ENCODE measurements at regions not wholly inside any gene's neighbourhood (a gene's known extent, or its start where the extent isn't known, plus 50 kb on each side); places are given as distances from the start of the nearest gene placed in this dataset.
"Not testable (repeated sequence)": the region's sequence is repeated elsewhere in the genome, so short reads cannot be mapped to it uniquely, and the experiment has no call there.

DNA sequence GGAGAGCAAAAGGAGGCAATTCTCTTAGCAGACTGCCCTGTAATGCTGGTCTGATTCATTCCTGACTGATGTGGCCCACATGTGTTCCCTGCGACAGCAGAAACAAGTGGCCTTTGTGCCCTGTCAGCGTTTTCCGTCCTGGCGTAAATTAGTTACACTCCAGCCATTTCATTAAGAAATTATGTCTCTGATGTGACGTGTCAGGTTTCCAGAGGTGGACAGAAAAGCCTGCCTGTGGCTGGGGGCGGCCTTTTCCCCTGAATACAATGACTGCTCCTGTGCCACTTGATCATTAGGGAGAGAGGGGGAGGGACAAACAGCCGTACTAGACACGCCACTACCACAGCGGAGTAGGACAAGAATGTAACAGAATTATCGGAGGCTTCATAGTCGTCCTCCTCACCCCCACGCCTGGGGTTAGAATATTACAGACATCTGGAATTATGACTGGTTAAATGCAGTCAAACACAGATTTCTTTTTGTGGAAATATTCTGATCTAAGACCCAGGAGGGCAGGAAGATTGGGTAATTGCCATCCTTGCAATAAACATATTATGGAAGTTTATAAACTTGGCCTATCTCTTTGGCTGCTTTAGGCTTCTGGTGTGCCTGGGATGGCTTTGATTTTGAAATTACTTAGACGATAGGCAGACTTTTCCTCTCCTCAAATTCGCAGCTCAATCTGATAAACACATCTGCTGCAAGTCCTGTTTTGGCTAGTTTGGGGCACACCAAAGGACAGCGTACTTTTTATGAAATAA, 146.2 kb upstream of the BCOR start:
- DNase-seq (ENCODE audit: low read depth) = no peak

DNA sequence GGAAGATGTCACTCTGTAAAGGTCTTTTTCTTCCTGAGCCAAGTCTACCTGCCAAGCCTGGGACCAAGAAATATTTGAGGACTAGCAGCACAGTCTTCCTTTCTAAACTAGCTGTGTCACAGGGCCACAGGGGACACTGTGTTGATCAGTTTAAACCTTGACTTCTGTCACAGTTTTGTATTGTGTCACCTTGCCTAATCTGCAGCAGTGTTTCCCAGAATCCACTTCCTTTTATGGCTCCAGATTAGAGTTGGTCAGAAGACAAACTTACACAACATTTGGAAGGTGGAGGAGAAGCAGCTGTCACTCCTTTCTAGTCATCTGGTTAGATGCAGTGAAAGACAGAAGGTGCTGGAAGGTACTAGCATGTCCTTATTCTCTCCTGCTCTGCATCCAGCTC, 143.1 kb upstream of the BCOR start:
- DNase-seq (ENCODE audit: low read depth) = no peak

GRCh38 chrX:40237731-40238178, 140.0 kb upstream of the BCOR start:
- no peak for DNase-seq (ENCODE audit: low read depth)

GRCh38 chrX:40230646-40231045, 132.9 kb upstream of the BCOR start:
- no peak for DNase-seq (ENCODE audit: low read depth)

DNA sequence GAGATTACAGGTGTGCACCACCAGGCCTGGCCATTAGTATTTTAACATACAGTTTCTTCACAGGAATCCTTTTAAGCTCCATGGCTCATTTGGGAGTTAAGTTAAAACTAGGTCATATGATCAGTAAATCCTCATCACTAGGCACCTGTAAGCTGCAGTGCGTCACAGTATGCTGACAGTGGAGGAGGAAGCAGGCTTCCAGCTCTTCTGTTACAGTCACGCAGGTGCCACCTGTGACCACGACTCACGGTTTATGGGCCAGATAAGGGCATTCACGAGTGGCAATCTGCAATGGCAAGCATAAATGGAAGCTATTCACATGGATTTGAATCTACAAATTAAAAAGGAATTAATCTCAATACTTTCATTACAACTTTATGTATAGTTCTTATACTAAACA, 129.4 kb upstream of the BCOR start:
- DNase-seq (ENCODE audit: low read depth) = no peak

GRCh38 chrX:40224658-40225057, 126.9 kb upstream of the BCOR start:
- DNase-seq (ENCODE audit: low read depth) = no peak

- DNase-seq (ENCODE audit: low read depth) = not testable (repeated sequence)
Measured at GRCh38 chrX:40222612-40223011, 124.9 kb upstream of the BCOR start.

- DNase-seq (ENCODE audit: low read depth) = no peak
Measured at GRCh38 chrX:40213092-40213491, 115.3 kb upstream of the BCOR start.

DNA sequence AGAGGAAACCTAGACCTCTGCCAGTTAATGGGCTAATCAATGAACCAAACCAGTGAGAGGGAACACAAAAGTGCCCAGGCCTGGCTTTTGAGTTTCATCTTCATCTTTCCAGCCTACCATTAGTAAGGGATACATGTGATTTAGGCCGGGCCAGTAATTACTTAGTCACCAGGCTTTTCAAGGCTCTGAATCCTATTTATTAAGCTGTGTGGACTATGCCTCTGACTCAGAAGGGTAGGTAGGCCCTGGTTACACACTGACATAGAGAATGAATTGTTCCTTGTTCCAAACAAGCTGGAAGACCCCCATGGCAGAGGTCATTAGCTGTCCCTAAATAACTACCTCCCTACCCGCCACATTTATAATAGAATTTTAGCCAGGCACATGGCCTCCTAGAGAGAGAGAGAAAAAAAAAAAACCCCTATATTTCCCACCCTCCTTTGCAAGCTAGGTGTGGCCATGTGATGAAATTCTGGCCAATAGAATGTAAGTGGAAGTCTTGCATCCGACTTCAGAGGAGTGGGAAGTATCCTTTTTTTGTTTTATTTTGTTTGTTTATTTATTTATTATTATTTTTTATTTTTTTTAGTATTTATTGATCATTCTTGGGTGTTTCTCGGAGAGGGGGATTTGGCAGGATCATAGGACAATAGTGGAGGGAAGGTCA, 112.3 kb upstream of the BCOR start:
- DNase-seq (ENCODE audit: low read depth) = no peak

DNA sequence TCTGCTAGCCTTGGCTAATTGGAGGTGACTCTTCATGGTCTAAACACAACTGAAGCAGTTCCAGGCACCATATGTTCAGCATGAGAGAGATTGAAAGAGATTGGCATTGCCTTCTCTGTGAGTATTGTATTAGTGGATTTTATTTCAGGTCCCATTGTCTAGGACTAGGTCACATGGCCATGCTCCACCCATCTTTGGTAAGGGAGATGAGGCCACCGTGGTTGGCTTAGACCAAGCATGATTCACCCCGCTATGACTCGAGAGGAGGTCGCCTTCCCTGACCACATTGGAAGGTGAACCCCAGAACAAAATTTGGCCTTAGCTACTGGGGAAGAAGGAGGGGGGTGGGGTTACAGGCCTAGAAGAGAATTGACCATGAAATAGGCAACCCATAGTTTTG, 109.9 kb upstream of the BCOR start:
- DNase-seq (ENCODE audit: low read depth) = no peak

DNA sequence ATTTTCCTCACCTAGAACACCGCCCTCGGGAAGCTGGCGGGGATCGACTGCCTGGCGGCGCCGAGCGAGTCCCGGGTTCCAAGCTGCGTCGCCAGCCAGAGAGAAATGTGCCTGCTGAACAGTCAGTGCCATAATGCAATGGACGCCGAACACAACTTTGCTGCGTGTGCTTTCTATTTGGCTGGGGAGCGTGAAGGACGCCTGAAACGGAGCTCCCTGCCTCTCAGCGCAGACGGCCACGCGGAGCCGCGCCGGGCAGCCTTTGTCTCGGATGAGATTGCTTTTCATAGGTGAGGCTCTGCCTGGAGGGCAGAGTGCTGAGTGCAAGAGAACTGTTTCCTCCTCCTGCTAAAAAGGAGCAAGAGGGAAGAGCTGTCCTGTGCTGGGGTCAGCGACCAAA, 107.7 kb upstream of the BCOR start:
- no peak for DNase-seq (ENCODE audit: low read depth)

DNA sequence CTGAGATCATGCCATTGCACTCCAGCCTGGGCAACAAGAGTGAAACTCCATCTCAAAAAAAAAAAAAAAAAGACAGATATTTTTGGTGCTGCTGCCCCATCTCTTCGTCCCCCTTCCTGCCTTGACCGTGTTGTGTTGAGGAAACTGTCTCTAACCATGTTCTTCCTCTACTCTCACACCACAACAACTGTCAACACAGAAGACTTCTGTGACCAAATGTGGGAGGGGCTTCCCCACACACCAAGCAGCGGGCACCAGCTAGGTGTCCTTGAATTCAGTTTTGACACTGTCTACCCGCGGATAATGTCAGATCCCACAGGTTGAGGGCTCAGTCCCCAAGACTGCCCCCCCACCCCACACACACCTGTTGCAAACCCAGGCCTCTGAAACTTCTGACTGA, 104.7 kb upstream of the BCOR start:
- DNase-seq (ENCODE audit: low read depth) = no peak

DNA sequence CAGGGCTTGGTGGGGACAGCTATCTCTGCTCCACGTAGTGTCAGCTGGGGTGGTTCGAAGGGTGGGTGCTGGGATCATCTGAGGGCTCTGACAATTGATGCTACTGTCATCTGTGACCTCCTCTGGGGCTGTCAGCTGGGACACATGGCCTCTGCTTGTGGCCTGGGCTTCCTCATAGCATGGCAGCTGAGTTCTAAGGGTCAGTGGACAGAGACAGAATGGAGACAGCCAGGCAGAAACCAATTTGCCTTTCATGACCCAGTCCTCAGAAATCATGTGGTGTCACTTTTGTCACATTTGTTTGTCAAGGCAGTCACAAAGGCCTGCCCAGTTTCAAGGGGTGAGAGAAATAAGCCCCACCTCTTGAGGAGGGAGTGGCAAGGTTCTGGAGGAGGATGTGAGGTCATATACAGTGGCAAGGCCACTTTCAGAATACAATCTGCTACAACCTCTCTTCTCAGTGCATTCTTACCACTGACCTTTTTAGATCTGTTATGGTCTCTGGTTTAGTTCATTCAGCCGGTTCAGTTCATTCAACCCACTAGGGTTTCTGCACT, 103.6 kb upstream of the BCOR start:
- DNase-seq (ENCODE audit: low read depth) = no peak

GRCh38 chrX:40199704-40200103, 101.9 kb upstream of the BCOR start:
- DNase-seq (ENCODE audit: low read depth) = no peak

GRCh38 chrX:40197071-40197470, 99.3 kb upstream of the BCOR start:
- DNase-seq (ENCODE audit: low read depth) = no peak

DNA sequence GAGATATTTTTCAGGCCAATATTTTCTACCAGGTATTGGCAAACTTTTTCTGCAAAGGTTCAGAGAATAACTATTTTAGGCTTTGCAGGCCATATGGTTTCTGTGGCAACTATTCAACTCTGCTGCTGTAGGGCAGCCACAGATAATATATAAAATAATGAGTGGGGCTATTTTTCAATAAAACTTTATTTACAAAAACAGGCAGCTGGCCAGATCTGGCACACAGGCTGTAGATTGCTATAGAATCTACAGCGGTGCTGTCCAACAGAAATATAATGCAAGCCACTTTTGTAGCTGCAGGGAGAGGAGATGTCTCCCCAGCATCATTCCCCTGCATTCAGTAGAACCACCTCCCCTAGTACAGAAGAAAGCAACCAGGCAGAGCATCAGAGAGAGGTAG, 97.6 kb upstream of the BCOR start:
- no peak for DNase-seq (ENCODE audit: low read depth)

DNA sequence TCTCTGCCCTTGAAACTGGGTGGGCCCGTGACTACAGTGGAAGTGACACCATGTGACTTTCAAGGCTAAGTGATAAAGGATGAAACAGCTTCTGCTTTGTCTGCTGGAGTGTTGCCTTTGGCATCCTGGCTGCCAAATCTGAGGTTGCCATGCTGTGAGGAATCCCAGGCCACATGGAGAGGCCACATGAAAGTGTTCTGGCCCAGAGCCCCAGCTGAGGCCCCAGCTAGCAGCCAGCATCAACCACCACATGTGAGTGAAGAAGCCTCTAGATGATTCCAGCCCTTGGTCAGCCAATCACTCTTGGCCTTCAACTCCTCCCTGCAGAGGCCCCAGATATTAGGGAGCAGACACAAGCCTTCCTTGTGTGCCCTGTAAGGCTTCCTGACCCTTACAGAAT, 94.4 kb upstream of the BCOR start:
- DNase-seq (ENCODE audit: low read depth) = no peak

DNA sequence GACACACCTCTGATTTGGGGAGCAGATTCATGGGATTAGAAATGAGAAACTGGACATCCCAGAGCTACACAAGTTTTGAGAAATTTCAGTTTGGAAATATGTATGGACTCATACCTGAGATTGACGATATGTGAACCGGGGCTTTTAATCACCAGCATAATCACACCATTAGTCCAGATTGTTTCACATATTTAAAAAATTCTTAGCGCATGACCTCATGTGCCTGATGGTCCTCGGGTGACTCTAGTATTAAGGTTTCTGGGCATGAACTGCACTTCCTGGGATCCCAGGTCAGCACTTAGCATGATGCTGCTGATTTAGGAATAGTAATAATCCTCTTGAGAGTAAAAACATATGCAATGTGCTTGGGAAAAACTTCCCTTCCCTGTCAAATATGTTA, 91.9 kb upstream of the BCOR start:
- no peak for DNase-seq (ENCODE audit: low read depth)

GRCh38 chrX:40188573-40189417, 91.0 kb upstream of the BCOR start:
- no peak for DNase-seq (ENCODE audit: low read depth)

- no peak for DNase-seq (ENCODE audit: low read depth)
Measured at GRCh38 chrX:40184968-40185367, 87.2 kb upstream of the BCOR start.

- no peak for DNase-seq (ENCODE audit: low read depth)
Measured at GRCh38 chrX:40182615-40183014, 84.9 kb upstream of the BCOR start.

- no peak for DNase-seq (ENCODE audit: low read depth)
Measured at GRCh38 chrX:40182095-40182494, 84.3 kb upstream of the BCOR start.

- DNase-seq (ENCODE audit: low read depth) = no peak
Measured at GRCh38 chrX:40179283-40179682, 81.5 kb upstream of the BCOR start.
